NCI-H774 (cell line): ENCODE measurements at regions not wholly inside any gene's neighbourhood (a gene's known extent, or its start where the extent isn't known, plus 50 kb on each side); places are given as distances from the start of the nearest gene placed in this dataset.
"Not testable (repeated sequence)": the region's sequence is repeated elsewhere in the genome, so short reads cannot be mapped to it uniquely, and the experiment has no call there.

Source experiments
- DNase-seq: peaks from one replicate; lab custom pipeline; 2025; lab: John Stamatoyannopoulos, UW

DNA sequence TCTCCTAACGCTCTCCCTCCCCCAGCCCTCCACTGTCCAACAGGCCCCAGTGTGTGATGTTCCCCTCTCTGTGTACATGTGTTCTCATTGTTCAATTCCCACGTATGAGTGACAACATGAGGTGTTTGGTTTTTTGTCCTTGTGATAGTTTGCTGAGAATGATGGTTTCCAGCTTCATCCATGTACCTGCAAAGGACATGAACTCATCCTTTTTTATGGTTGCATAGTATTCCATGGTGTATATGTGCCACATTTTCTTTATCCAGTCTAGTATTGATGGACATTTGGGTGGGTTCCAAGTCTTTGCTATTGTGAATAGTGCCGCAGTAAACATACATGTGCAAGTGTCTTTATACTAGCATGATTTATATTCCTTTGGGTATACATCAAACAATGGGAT is 347.4 kb downstream of the MAGEE1 start:
- DNase-seq, result not testable (repeated sequence)

GRCh38 chrX:76796311-76796710 is 368.8 kb downstream of the MAGEE1 start:
- DNase-seq, result no peak

- DNase-seq, result no peak
These were observed 375.2 kb downstream of the MAGEE1 start for GRCh38 chrX:76802708-76803107.

DNA sequence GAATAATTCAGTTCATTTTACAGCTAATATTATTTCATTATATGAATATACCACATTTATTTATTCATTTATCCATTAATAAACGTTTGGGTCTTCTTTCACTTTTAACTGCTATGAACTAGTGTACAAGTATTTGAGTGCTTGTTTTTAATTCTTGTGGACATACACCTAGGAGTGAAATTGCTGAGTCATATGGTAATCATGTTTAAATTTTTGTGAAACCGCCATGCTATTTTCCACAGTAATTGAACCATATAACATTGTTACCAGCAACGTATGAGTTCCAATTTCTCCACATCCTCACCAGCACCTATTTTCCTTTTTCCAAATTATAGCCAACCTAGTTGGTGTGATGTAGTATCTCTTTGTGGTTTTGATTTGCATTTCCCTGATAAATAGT is 388.2 kb downstream of the MAGEE1 start:
- DNase-seq, result no peak

DNA sequence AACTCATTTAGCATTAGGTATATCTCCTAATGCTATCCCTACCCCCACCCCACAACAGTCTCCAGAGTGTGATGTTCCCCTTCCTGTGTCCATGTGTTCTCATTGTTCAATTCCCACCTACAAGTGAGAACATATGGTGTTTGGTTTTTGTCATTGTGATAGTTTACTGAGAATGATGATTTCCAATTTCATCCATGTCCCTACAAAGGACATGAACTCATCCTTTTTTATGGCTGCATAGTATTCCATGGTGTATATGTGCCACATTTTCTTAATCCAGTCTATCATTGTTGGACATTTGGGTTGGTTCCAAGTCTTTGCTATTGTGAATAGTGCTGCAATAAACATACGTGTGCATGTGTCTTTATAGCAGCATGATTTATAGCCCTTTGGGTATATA is 389.8 kb downstream of the MAGEE1 start:
- DNase-seq, result not testable (repeated sequence)

GRCh38 chrX:76821276-76821675 is 393.8 kb downstream of the MAGEE1 start:
- DNase-seq, result no peak

DNA sequence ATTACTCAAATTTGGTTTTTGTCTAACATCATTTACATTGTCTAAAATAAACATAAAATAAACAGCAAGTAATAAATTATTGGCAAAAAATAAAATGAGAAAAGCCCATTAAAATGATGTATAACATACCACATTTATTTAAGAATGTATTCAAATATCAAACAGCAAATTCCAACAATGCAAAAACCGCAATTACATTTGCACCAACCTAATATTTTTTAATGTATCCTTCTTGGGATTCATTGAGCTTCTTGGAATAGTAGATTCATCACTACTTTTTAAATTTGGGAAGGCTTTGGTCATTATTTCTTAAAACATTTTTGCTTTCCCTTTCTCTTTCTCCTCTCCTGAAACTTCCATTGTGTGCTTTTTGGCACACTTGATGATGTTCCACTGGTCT is 400.2 kb downstream of the MAGEE1 start:
- DNase-seq, result no peak

- not testable (repeated sequence) for DNase-seq
These were observed 413.4 kb downstream of the MAGEE1 start for GRCh38 chrX:76840902-76841301.

DNA sequence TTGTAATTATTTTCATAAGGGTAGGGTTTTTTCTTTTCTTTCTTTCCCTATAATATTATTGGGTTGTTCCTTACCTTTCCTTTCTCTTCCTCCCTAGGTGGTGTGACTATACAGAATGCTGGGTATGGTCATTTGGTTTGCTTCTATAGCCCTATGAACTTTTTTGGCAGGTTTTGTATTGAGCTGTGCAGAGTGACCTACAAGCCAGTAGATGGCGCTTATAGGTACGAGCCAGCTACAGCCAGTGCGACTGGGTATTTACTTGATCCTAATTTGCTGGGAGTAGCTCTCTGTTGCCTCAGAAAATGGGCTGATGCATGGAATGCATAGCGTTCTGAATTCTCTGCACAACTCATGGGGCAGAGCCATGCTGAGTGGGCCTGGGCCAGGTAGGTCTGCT is 423.3 kb downstream of the MAGEE1 start:
- DNase-seq, result no peak

- DNase-seq, result no peak
These were observed 435.0 kb downstream of the MAGEE1 start for GRCh38 chrX:76862509-76862908.

DNA sequence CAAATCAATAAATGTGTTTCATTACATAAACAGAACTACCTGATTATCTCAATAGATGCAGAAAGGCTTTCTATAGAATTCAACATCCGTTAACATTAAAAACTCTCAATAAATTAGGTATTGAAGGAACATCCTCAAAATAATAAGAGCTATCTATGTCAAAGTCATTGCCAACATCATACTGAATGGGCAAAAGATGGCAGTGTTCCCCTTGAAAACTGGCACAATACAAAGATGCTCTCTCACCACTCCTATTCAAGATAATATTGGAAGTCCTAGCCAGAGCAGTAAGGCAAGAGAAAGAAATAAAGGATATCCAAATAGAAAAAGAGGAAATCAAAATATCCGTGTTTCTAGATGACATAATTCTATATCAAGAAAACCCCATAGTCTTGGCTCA is 466.4 kb downstream of the MAGEE1 start:
- no peak for DNase-seq

DNA sequence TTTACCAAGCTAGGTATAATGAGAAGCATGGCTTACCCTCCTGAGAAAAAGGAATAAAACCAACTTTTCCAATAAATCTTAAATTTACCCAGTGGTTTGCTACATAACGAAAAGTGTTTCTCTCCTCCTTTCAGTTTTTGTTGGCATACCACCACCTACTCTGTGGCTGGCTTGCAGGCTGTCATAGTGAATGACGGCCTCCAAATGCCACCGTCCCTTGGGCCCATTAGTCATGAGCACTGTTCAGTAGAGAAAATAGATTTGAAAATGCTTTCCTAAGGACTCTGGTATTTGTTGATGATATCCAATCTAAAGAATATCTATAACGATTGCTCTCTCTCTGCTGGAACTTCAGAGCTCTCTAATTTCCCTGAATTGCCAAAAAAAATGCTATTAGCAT is 488.3 kb downstream of the MAGEE1 start:
- DNase-seq, result no peak

DNA sequence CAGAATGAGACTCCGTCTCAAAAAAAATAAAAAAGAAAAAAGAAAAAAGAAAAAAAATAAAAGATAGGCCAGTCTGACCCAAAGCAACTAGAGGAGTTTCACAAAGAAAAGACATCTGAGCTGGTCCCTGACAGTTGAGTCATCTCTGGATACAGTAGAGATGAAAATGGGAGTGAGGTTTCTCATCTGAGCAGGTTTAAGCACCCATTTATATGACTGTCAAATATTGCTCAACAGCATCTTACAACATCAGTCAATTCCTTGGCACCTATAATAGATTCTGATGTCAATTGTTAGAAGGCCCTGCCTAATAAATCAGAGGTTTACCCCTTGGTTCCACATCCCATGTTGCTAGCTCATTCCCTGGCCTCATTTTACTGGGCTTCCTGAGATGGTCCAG is 490.5 kb downstream of the MAGEE1 start:
- no peak for DNase-seq

DNA sequence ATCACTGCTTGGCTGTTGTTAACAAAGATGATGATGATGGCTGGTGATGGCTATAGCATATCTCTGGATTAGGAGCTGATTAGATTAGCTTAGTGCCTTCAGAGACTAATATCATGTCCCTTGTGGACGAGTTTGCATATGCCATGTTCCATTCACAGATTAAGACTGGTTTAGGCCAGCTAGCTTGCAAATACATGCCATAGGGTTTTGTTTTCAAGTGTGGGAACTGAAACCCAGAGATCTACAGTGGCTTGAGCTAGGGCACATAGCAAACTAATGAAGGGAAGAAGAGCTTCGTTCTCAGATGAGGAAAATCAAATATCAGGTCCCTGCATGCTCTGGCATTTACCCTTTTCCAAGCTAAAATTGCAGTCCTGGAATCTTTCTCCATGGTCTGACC is 492.3 kb downstream of the MAGEE1 start:
- no peak for DNase-seq

DNA sequence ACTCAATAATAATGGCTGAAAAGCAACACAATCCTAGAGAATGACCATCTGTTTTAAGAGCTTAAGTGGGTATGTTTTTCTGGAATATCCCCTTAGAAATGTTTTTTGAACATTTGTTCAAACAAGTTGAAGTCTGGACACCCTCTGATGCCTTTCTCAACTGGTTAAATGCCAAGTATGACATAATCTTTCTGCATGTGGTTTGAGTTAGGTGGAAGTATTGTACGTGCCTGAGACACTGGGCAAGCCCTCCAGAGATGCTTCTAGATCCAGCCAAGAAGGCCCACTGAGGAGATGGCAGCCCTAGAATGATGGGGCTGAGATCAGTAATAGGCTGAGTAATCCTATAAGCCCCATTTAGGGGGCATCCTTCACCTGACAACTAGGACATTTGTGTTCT is 493.1 kb downstream of the MAGEE1 start:
- no peak for DNase-seq

- no peak for DNase-seq
These were observed 493.7 kb downstream of the MAGEE1 start for GRCh38 chrX:76921176-76921575.

- DNase-seq, result no peak
These were observed 494.6 kb downstream of the MAGEE1 start for GRCh38 chrX:76922100-76922499.

DNA sequence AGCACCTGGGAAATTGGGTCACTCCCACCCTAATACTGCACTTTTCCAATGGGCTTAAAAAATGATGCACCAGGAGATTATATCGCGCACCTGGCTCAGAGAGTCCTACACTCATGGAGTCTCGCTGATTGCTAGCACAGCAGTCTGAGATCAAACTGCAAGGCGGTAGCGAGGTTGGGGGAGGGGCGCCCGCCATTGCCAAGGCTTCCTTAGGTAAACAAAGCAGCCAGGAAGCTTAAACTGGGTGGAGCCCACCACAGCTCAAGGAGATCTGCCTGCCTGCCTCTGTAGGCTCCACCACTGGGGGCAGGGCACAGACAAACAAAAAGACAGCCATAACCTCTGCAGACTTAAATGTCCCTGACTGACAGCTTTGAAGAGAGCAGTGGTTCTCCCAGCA is 497.1 kb downstream of the MAGEE1 start:
- not testable (repeated sequence) for DNase-seq

DNA sequence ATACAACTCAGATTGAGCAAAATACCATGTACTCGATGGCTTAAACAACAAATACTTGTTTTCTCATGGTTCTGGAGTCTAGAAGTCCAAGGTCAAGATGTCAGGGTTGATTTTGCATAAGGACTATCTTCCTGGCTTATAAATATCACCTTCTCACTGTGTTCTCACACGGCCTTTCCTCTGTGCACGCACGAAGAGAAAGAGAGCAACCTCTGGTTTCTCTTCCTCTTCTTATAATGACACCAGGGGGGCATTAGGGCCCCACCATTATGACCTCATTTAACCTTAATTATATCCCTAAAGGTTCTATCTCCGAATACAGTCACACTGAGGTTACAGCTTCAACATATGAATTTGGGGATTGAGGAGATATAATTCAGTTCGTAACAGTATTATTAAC is 504.0 kb downstream of the MAGEE1 start:
- no peak for DNase-seq

- DNase-seq, result no peak
These were observed 489.7 kb upstream of the FGF16 start for GRCh38 chrX:76957485-76957884.

DNA sequence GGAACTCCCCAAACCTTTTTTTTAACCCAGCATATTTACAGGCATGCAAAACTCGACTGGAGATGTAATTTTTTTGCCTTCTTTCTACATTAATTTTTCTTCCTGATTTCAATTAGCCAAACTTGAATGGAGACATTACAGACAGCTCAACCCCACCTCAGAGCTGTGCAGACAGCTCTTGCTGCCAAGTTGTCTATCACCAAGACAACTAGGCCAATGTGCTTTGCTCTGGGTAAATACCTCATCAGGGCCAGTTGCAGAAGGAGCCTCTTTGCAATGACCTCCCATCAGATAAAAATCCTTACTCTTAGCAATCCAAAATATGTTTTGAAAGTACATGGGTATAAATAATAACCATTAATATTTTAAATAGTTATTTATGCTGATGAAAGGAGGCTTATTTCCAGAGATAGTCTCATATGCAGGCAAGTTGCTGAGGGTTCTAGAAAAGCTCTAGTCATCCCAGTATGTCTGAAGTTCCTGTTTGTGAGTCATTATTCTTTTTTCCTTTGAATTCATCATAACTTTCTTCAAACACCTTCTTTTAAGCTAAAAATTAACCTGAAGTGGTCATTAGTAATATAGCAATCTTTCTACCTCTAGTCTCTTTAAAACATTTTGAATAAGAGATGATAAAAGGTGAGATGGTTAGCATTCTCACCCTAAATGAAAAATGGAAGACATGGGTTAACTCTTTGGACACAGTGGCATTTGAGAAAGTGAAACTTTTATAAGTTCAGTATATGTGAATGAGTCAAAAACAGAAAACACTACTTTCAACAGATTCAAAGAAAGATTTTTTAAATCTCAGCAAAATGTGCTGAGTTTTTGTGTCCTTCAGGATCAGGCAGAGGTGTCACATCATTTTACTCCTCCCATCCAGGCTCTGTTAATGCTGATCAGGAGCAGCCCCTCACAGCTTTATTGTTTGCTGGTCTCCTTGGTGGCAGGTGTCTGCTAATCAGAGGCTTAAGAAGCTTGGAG is 475.5 kb upstream of the FGF16 start:
- no peak for DNase-seq

- no peak for DNase-seq
These were observed 469.7 kb upstream of the FGF16 start for GRCh38 chrX:76977452-76977851.

DNA sequence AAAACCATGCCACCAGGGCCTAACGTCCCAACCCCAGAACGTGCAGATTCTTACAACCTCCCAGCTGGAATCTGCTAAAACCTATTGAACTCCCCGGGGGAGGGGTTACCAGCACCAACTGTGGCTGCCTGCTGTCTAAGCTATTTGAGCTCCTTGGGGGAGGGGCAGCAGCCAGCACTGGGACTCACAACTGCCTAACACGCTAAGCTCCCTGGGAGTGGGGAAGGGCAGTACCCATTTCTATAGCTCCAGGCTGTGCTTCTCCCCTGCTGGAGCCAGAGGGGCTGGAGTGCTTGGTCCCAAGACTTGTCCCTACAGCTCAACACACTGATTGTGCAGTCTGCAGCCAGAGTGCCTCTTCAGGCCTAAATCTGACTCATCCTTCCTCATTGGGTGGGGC is 459.8 kb upstream of the FGF16 start:
- no peak for DNase-seq

GRCh38 chrX:76996641-76997040 is 450.5 kb upstream of the FGF16 start:
- no peak for DNase-seq
